Transverse colon (tissue), 4 donors: ENCODE measurements at regions not wholly inside any gene's neighbourhood (a gene's known extent, or its start where the extent isn't known, plus 50 kb on each side); places are given as distances from the start of the nearest gene placed in this dataset.
A peak's percentile ranks its signal among the peaks of the same experiment; 100 is the strongest.

Source experiments
- DNase-seq: peaks from one replicate; pipeline ENCODE4 v3.0.0-alpha.2; 2019
- H3K27ac ChIP-seq, 4 donors: fragments of 200-600 bp; sonication (generic); 2 replicates each; pipeline ENCODE4 v1.5.1; 2016 to 2018; ENCODE audit warnings: inconsistent platforms in 4 of 4
- H3K27me3 ChIP-seq: fragments of 200-600 bp; sonication (generic); 2 replicates; pipeline ENCODE4 v1.5.1; 2017; ENCODE audit warnings: inconsistent platforms
- H3K36me3 ChIP-seq, 4 donors: fragments of 200-600 bp; sonication (generic); 2 replicates each; pipeline ENCODE4 v1.5.1; 2017 to 2019; ENCODE audit warnings: inconsistent platforms in 4 of 4
- H3K4me1 ChIP-seq, 4 donors: fragments of 200-600 bp; sonication (generic); 2 replicates each; pipeline ENCODE4 v1.5.1; 2017 to 2020; ENCODE audit warnings: inconsistent platforms in 4 of 4
- H3K4me3 ChIP-seq, 4 donors: fragments of 200-600 bp; sonication (generic); 1 replicate in 1 of 4; 2 replicates in 3 of 4; pipeline versions ENCODE4 v1.5.1 to v1.6.1; 2017 to 2019; ENCODE audit warnings: inconsistent platforms in 4 of 4
- H3K9me3 ChIP-seq, 2 donors: fragments of 200-600 bp; sonication (generic); 2 replicates each; pipeline ENCODE4 v1.5.1; 2017 to 2019; ENCODE audit warnings: inconsistent platforms in 2 of 2
- CTCF ChIP-seq, 5 experiments: fragments of 200-600 bp in 3 of 5; fragments of 450-650 bp in 2 of 5; sonication (generic) in 3 of 5; IDR thresholded peaks; 1 replicate in 2 of 5; 2 replicates in 3 of 5; pipeline ENCODE4 v1.5.1; 2016 to 2017; ENCODE audit warnings: antibody characterized with exemption in 5 of 5, inconsistent platforms in 3 of 5, mild to moderate bottlenecking in 2 of 5, moderate library complexity in 1 of 5
- EP300 ChIP-seq: sonication (generic); formaldehyde crosslinking; IDR thresholded peaks from one replicate; pipeline ENCODE4 v1.6.1; 2017; ENCODE audit warnings: antibody characterized with exemption, low read depth
- POLR2A ChIP-seq: fragments of 450-650 bp; IDR thresholded peaks from one replicate; pipeline ENCODE4 v1.6.1; 2016; ENCODE audit warnings: antibody characterized with exemption, mild to moderate bottlenecking, moderate library complexity
- POLR2AphosphoS5 ChIP-seq, 3 donors: sonication (generic); formaldehyde crosslinking; IDR thresholded peaks; one replicate each; pipeline ENCODE4 v1.6.1; 2016; ENCODE audit warnings: antibody characterized with exemption in 3 of 3
- WGBS, 2 donors: methylation state at CpG; one replicate each; pipeline ENCODE4 v1.1.5; 2018; ENCODE audit warnings: low coverage in 1 of 2; 5-methylcytosine and 5-hydroxymethylcytosine counted together
- in situ Hi-C, 4 donors: fragments of 200-750 bp; cut with MboI; loops; one replicate each; pipeline versions ENCODE4 v1.15.0 to v1.15.1; 2017; ENCODE audit warnings: low sequenced_read_pairs in 3 of 4, low pct_ligation_motif_present in 1 of 4, low pct_unique_long_range_greater_than_20kb in 1 of 4
- intact Hi-C: fragments of 100-400 bp; cut with DNase I; formaldehyde crosslinking; loops from one replicate; pipeline ENCODE4 v1.15.1; 2023; ENCODE audit warnings: low total_unique reads

- no peak for DNase-seq
- Histone ChIP-seq H3K9me3 (no peaks in the 10 kb centered on the region), H3K27me3 (no peaks in the 10 kb centered on the region), H3K4me3 (no peak overlapping the region), H3K36me3 (no peaks in the 10 kb centered on the region), H3K4me1 (no peaks in the 10 kb centered on the region), H3K27ac (no peak overlapping the region)
- TF ChIP-seq EP300 (no peak), CTCF (IDR thresholded peaks at IDR 0.05) (no peak), POLR2AphosphoS5 (IDR thresholded peaks at IDR 0.05) (no peak), POLR2A (no peak)
- in situ Hi-C loops: no loop called here
- WGBS, 2 donors: 58 to 65% methylated on average over 3 of the region's 3 CpGs
- intact Hi-C loops: no loop called here
Observed at GRCh38 chr6:169081248-169081647, 172.4 kb downstream of the THBS2 start.

GRCh38 chr6:169079650-169080049, 174.0 kb downstream of the THBS2 start:
- intact Hi-C loops (no loop called here), in situ Hi-C loops (no loop called here)
- Histone ChIP-seq H3K4me1 (peaks cover 0 to 2% (median 0%) of the 10 kb centered on the region in 4 donors), H3K9me3 (no peaks in the 10 kb centered on the region), H3K27ac (no peak overlapping the region), H3K4me3 (no peak overlapping the region), H3K27me3 (no peaks in the 10 kb centered on the region), H3K36me3 (no peaks in the 10 kb centered on the region)
- no peak for DNase-seq
- WGBS, 2 donors: 76 to 100% methylated on average over 1 to 3 of the region's 3 CpGs
- no peak for TF ChIP-seq CTCF (IDR thresholded peaks at IDR 0.05)
- TF ChIP-seq EP300: no peak
- TF ChIP-seq POLR2A: no peak
- TF ChIP-seq POLR2AphosphoS5 (IDR thresholded peaks at IDR 0.05): no peak

- no peaks in the 10 kb centered on the region for H3K9me3 ChIP-seq
- no peak overlapping the region for H3K4me3 ChIP-seq
- H3K36me3 ChIP-seq: no peaks in the 10 kb centered on the region
- no peak overlapping the region for H3K27ac ChIP-seq
- peaks cover 0 to 9% (median 0%) of the 10 kb centered on the region in 4 donors for H3K4me1 ChIP-seq
- no peaks in the 10 kb centered on the region for H3K27me3 ChIP-seq
- intact Hi-C loops (no loop called here), in situ Hi-C loops (no loop called here)
- no peak for DNase-seq
- WGBS, 2 donors: 91 to 95% methylated on average over 4 to 7 of the region's 7 CpGs
- TF ChIP-seq EP300 (no peak), POLR2A (no peak), POLR2AphosphoS5 (IDR thresholded peaks at IDR 0.05) (no peak), CTCF (IDR thresholded peaks at IDR 0.05) (no peak)
Observed at GRCh38 chr6:169078399-169079145, 175.1 kb downstream of the THBS2 start.

GRCh38 chr6:169075915-169076654, 177.6 kb downstream of the THBS2 start:
- Histone ChIP-seq H3K9me3 (no peaks in the 10 kb centered on the region), H3K27me3 (no peaks in the 10 kb centered on the region), H3K4me1 (peaks cover 0 to 30% (median 0%) of the 10 kb centered on the region in 4 donors), H3K27ac (peak overlapping the region; percentile 57 to 84 (median 76)), H3K4me3 (no peak overlapping the region), H3K36me3 (no peaks in the 10 kb centered on the region)
- TF ChIP-seq EP300: no peak
- no peak for TF ChIP-seq CTCF (IDR thresholded peaks at IDR 0.05)
- no peak for TF ChIP-seq POLR2A
- no peak for TF ChIP-seq POLR2AphosphoS5 (IDR thresholded peaks at IDR 0.05)
- in situ Hi-C loops (no loop called here), intact Hi-C loops (no loop called here)
- no peak for DNase-seq
- 79 to 80% methylated on average over 1 to 9 of the region's 9 CpGs for WGBS, 2 donors
